HFF-Myc (cell line): ENCODE measurements at regions not wholly inside any gene's neighbourhood (a gene's known extent, or its start where the extent isn't known, plus 50 kb on each side); places are given as distances from the start of the nearest gene placed in this dataset.

ENCODE experiments used
- DNase-seq: peaks from one replicate; pipeline ENCODE4 v3.0.0-alpha.2; 2011; ENCODE audit warnings: low read depth; ENCODE audit errors: extremely low read depth
- H3K4me3 ChIP-seq: replicated peaks from 2 replicates; pipeline ENCODE4 v1.5.1; 2011; ENCODE audit warnings: low read depth, mild to moderate bottlenecking, control low read depth, low read length
- CTCF ChIP-seq: IDR thresholded peaks from 2 replicates; pipeline ENCODE4 v1.5.1; 2012; ENCODE audit warnings: mild to moderate bottlenecking, low read depth, low read length, control low read depth; ENCODE audit errors: missing control alignments

DNA sequence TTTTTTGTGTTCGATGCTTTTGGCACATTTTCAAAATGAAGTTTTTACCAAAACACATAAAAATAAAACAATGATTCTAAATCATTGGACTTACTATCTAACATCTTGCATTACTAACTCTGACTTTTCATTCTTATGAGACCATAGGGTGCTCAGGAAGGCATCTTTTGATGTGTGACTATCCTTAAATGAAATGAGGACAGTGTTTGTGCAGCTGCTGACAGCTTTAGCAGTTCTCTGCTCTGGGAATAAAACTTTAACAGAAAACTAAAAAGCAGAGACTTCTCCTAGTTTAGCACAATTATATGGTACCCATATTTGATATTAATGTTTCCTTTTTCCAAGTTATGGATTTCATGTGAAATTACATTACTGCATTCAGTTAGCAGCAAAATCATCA, 471.6 kb downstream of the ARL4A start:
- TF ChIP-seq CTCF: no peak
- no peak for DNase-seq
- H3K4me3 ChIP-seq: no peak overlapping the region

- no peak for DNase-seq
- no peak for TF ChIP-seq CTCF
- no peak overlapping the region for H3K4me3 ChIP-seq
These were observed 472.2 kb downstream of the ARL4A start for GRCh38 chr7:13159467-13160184.

- TF ChIP-seq CTCF: no peak
- no peak overlapping the region for H3K4me3 ChIP-seq
- no peak for DNase-seq
These were observed 473.7 kb downstream of the ARL4A start for GRCh38 chr7:13161125-13161524.

- no peak for TF ChIP-seq CTCF
- no peak for DNase-seq
- H3K4me3 ChIP-seq: no peak overlapping the region
These were observed 478.4 kb downstream of the ARL4A start for GRCh38 chr7:13165854-13166253.

GRCh38 chr7:13166801-13167200, 479.4 kb downstream of the ARL4A start:
- TF ChIP-seq CTCF: no peak
- DNase-seq: no peak
- no peak overlapping the region for H3K4me3 ChIP-seq

GRCh38 chr7:13169356-13169755, 481.9 kb downstream of the ARL4A start:
- DNase-seq: no peak
- no peak overlapping the region for H3K4me3 ChIP-seq
- TF ChIP-seq CTCF: no peak

DNA sequence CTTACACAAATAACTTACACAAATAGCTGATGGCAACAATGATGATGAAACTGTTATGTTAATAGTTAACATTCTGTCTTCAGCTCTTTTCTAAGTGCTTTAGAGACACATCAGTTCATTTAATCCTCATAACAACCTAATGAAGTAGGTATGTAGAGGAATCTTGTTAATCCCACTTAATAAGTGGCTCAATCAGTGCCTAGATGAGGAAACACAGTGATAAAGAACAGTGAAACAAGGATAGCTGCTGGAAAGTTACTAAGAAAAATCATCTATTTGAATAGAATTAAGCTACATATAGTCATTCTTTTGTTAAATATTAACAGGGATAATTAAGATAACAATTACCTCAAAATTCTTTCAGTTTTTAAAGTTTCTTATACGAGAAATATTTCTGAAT, 487.6 kb downstream of the ARL4A start:
- no peak overlapping the region for H3K4me3 ChIP-seq
- TF ChIP-seq CTCF: no peak
- DNase-seq: no peak
